ENCODE measurements at regions not wholly inside any gene's neighbourhood (a gene's known extent, or its start where the extent isn't known, plus 50 kb on each side); places are given as distances from the start of the nearest gene placed in this dataset.

DNA sequence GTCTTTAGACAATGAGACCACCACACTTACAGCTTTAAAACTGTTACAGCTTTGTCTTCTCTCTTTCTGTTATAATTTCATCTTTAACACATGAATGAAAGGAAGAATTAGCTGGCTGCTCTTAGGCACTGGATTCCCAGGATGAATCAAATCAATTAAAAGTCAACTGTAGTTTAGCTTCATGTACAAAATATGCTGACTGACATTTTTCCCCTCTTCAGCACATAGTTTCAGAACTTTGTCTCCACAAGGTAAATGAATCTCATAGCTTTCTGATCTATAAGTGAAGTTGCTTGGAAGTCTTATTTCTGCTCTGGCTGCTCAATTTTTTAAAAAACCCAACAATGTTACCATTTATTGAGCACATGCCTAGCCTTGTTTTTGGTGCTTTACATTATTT lies 293.8 kb downstream of the GRIN2B start:
- no peak for DNase-seq

DNA sequence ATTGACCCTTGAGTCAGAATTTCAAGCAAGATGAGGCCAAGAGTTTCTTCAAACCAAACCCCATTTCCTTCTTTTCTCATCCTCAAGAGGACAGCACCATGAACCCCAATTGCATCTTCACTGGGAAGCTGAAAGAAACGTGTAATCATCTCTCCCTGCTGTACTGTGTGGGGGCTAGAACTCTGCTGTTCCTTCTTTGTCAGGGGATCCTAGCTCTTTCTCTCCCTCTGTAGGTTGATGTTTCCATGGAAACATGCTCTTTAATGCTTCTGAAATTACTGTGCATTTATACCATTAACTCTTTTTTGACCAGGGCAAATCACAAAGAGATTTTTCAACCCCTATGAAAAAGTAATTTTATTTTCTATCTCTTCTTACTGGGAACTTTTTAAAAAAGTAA lies 295.1 kb downstream of the GRIN2B start:
- peak in 3 of 58 donors; percentile 12 to 23 (median 13) for DNase-seq

DNA sequence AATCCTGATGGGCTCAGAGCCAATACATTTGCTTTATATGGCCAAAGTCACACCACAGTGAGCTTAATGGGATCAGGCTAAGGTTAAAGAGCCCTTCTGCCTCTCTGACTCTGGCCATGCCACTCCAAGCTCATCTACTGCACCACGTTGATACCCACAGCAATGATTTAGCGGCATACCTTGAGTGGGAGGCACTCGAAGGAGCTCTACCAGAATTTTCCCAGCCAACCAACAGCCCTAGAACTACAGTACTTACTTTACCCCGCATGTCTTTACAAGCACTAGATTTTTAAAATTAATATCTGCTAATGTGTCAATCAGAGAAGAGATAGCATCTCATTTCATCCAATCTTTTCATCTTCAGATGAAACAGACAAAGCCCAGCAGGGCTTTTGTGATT lies 300.5 kb downstream of the GRIN2B start:
- DNase-seq: no peak

DNA sequence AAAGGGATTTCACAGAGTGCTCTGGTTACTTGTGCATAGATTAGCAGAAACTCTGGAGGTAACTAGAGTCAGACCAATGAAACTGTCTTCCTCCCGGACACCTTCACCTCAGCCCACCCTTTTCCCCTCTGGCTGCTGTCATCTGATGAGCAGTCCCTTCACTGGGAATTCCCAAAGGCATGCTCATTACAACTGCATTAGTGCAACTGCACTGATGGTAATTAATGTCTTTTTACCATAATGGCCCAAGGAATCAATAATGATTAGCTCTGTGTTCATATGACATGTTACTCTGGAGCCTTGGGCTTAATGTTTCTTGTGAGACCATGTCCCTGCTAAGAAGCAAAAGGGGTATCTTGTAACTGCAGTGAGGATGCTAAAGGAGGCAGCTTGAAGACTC lies 304.5 kb downstream of the GRIN2B start:
- DNase-seq: no peak

DNA sequence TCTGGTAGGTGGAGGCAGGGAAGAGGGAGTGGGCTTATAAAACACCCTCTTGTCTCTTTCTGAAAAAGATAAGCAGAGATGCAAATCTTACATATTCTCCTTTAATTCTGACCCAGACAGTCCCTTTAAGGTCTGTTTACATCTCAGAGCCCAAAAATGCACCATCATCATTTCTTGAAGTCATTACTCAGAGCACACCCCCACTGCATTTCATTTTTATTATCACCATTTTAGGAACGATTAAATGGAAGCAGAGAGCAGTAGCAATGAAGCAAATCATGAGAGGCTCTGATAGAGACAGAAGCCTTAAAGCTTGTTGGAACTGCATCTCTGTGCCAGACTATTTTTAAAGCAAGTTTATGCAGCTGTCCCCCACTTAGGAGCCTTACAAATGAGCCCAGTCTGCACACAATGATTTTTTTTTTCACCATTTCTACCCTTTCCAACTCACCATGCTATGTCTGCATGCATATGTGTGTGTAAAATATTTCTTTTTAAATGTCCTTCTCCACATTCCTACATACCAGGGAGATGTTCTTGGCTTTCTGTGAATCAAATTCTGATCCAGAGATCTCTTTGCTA lies 311.0 kb downstream of the GRIN2B start:
- peak in 4 of 58 donors; percentile 0 to 28 (median 8) for DNase-seq

DNA sequence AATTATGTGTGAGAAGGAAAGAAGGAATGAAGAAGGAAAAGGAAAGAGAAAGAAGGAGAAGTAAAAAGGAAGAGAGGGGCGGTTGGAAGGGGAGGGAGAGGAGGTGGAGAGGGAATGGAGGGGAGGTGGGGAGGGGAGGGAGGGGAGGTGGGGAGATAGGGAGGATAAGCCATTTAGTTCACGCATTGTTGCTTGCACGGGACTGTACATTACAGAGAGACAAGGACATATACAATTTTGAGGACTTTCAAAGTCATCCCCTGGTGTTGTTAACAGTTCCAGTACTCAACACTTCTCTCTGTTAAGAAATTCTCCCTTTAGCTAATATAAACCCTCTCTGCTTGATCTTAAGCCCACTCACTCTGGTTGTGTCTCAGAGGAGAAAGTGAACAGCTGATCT lies 312.5 kb downstream of the GRIN2B start:
- DNase-seq: no peak

DNA sequence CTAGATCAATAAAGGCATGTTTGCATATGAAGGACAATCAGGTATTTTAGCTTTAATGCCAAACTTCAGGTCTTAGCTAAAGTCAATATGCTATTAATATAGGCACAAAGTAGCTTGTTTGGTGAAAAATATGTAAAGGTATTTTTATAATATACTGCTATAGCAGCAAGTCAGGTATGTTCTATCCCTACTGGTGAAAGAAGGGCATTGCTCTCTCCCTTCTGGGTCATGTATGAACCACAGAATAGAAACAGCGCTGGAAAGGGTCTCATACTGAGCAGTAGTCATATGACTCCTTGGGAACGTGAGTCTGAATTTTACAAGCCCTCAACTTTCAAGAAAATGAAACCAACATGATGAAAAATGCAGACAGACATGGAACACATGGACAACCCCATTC lies 314.6 kb downstream of the GRIN2B start:
- no peak for DNase-seq

DNA sequence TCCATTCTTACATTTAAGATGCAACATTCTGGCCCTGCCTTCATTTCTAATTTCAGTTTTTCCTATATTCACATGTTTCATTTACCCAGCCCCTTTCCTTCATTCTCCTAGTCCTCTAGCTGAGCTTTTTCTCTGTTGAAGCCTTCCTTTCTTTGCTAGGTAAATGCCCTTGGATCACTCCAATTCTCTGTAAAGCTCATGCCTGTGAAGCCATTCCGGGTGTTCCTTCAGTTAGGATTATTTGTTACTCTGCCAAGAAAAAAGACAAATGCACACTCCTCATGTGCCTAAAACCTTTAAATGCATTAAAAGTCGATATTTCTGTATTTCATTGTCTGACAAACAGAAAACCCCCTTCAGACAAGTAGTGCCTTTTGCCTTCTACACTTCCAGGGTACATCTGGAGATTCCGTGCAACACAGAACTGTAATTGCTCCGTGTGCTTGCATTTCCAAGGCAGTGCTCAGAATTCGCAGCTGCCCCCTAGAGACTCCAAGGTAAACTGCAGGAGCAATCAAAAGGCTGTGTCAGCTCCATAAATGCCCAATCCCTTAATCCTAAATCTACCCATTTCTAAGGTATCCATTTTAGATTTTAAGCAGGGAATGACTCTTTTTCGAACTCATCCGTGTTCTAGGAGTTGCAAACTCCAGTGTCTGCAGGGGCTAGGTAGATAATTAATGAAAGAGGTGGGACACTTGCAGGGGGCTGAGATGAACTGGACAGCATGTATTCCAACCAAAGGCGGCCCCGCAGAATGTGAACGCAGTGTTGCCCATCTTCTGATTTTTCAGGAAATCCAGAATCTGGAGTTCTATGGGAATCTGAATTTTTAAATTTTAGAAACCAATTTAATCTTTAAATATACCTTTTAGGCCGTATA lies 320.2 kb downstream of the GRIN2B start:
- peak in 44 of 58 donors; percentile 1 to 63 (median 18) for DNase-seq

DNA sequence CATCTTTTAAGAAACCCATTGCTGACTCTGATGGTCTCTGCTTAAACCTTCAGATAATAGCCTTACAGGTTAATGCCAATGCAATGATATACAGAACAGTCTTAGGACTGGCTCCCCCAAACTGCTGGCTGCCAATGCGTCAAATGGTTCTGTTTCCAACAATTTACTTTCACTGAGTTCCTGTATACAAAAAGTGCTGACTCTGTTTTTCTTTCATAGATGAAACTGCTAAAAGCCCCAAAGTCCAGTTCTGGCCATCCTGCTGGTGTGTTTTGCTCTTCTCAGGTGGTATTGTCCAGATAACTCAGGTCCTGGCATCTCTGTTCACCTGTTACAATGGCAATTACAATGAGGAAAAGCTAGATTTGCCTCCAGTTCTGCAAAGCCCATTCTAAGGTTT lies 326.9 kb downstream of the GRIN2B start:
- no peak for DNase-seq

DNA sequence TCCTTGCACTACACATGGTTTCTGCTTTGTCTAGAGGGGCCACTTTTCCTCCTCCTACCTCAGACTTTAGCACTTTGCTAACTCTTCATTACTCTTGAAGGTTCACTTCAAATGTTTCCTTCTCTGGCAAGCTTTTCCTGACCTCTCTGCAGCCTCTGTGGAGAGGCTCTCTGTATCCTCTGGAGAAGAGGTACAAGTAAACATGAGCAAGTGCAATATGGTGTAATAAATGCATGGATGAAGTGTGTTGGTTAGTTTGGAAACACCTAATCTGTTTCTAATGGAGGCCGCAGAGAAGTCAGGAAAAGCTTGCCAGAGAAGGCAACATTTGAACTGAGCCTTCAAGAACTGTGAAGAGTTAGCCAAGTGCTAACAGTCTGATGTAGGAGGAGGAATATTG lies 329.3 kb downstream of the GRIN2B start:
- DNase-seq: no peak

DNA sequence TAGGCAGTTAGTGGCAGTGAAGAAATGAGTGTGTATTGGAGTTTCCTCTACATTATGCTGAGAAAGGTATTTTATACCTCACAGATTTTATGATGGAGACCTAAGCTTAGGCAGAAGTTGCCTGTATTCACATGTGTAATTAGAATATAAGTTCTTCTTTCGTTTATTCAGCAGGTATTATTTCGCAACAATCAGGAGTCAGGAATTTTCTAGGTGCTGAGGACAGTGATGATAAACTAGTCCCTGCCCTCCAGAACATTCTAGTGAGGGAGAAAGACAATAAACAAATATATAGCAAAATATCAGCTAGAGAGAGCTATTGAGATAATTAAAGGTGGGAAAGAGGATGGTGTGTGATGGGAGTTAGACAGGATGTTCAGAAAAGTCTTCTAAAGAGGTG lies 345.7 kb downstream of the GRIN2B start:
- no peak for DNase-seq

DNA sequence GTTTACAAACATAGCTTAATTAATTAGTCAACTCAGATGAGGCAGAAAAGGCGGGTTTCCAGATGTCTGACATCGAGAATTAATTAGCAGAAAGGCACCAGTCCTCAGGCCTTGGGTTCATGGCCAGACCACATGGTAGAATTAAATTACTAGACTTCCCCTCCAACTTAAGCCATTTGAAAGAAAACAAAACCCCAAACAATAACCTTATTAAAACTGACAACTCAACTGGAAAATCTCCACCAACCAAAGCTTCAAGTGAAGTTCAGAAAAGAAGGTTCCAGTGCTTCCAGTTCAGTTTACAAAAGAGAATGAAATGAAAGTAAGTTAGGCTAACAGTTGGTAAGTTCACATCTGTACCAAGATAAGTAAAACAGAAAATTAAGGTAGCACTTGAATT lies 349.5 kb downstream of the GRIN2B start:
- peak in 14 of 58 donors; percentile 3 to 45 (median 20) for DNase-seq

DNA sequence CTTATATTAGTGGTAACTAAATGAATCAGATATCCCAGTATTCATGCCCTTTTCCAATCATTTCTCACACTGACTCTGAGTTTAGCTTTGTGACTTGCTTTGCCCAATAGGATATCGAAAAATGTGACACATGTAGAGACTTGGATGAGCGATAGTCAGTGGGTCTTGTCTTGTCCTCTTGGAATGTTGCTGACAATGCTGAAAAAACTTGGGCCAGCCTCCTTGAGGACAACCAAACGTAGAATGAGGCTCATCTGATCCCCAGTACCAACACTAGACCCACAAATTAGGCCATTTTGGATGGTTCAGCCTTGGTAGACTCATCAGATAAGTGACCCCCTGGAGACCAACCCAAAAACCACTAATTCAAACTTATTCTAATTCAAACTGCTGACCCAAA lies 351.0 kb downstream of the GRIN2B start:
- no peak for DNase-seq

DNA sequence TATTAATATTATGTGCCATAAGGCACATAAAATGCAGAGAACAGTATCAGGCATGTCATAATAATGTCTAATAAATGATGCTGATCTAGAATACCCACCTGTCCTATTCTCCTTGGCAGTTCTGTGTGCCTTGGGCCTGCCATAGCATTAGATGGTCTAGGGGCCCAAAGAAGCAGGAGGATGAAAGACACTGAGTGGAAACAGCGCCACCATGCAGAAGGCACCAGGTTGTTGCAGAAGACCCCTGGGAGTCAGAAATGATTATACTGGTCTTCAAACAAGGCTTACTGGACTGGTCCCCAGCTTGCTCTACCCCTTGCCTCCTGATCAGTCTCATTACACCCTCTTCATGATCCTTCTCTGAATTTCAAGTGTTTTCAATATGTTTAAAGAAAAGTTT lies 353.3 kb downstream of the GRIN2B start:
- DNase-seq: no peak

DNA sequence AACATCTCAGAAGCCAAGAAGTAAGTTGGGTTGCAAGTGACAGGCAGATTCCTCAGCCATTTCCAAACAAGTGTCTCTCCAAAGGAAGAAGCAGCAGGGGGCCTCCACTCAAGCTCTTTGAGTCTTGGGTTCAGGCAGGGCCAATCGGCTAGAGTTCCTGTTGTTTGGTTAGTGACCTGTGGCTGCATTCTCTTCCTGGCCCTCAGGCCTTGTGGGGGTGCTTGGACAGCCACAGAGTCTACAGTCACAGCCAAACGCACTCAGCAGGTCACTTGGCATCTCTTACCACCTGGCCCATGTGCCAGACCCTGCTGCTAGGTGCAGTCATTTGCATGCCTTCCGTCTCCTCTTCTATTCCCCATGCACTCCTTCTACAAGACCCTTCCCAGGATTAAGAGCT lies 353.9 kb downstream of the GRIN2B start:
- peak in 1 of 58 donors; percentile 3 for DNase-seq

DNA sequence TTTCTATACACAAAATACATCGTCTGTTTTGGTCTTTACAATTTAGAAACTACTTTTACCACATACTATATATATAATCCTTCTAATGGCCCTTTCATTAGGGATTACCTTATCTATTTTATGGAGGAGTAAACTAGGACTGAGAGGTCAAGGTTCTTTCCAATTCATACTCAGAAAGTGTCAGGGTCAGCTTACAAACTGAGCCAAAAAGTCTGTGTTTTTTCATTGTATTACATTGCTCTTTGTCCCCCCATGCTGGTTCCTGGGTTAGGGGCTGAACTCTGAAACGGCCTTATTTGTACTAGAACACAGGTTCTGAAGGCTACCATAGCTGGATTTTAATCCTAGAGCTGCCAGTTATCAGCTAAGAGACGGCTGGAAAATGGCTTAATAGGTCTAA lies 368.1 kb downstream of the GRIN2B start:
- DNase-seq: no peak

DNA sequence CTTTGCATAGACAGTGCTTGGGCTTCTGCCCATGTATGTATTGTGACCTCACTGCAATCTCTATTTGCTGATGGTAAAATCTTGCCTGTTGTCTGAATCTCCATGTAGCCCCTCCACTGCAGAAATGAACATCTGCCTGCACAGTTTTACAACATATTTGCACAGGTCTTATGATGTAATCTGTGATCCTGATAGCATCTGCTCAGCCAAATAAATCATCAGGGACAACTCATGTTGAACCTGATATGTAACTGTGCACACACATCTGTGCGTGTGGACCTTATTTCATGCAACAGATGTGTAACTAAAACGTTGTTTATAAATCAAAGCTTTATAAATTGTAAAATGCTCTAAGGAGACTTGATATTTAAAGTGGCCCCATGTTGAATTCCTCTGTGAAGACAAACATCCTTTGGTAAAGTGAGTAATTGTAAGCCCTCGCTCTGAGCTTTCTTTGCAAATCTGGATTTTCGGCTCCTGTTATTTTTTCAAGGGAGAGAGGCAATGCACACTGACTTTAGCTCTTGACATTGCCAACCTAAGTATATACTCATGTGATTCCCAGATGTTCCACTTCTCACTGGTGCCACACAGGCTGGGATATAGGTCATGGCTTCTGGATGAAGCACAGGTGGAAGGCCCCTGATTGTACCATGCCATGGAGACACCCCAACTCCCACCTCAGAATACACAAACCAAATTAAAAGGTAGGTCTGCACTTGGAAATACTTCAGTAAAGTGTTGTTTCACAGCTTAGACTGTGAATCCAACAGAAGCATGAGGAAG lies 371.3 kb downstream of the GRIN2B start:
- DNase-seq: no peak

DNA sequence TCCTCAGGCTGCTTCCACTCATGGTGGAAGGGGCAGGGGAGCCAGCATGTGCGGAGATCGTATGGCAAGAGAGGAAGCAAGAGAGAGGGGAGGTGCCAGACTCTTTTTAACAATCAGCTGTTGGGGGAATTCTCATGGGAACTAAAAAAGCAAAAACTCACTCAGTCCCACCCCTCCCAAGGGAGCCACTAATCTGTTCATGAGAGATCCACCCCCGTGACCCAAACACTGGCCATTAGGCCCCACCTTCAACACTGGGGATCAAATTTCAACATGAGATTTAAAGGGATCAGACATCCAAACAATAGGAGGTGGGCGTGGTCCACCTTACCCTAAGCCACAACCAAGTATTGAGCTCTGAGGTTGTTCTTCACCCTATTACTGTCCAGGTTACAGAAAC lies 375.1 kb downstream of the GRIN2B start:
- no peak for DNase-seq

DNA sequence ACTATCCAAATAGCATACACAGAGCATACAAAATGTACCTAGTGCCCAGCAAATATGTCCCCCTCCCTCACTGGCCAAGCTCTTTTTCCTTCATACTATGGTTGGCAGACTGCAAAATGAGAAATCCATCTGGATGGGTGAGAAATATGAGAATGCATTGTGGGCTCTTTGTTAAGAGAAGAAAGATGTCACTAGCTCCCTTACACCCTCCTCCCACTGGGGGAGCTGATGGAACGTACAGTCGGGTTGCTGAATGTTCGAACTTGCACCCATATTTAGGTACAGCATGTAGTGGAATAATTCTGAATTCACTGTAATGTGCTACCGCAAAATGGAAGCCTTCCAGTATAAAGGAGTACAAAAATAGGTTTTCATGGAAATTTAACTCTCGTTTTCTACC lies 377.4 kb downstream of the GRIN2B start:
- DNase-seq: peak in 16 of 58 donors; percentile 1 to 75 (median 10)

DNA sequence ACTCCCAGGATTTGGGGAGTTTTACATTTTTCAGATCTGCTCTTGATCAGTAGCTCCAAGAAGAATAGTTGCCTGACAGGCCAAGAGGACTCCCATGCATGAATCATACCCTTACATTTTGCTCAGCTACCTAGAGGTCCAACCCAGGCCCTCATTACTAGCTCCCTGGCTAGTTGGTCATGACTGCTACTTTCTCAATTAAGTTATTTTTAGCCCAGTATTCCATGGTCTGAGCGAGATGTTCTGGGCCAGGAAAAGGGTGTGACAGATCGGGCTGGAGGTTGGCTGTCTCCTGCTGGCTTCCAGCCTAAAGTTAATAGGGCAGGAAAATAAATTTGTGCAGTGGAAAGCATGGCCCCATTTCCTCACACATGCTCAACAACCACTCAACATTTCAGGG lies 379.2 kb downstream of the GRIN2B start:
- DNase-seq: no peak

DNA sequence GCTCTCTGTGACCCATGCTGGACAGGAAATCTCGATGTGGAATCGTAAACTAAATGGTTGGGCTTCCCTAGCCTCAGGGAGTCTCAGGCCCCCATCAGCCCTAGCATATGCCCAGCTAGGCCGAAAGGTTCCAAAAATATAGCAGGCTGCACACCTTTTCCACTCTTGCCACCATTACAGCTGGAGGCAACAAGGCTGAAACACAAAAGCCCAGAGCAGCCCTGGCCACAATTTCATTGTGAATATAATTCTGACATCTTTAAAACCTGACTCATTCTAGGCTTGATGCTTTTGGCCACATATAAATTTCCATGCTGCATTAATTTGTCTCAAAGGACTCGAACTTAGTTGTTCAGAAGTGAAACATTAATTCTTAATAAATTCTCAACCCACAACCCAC lies 382.2 kb downstream of the GRIN2B start:
- no peak for DNase-seq

DNA sequence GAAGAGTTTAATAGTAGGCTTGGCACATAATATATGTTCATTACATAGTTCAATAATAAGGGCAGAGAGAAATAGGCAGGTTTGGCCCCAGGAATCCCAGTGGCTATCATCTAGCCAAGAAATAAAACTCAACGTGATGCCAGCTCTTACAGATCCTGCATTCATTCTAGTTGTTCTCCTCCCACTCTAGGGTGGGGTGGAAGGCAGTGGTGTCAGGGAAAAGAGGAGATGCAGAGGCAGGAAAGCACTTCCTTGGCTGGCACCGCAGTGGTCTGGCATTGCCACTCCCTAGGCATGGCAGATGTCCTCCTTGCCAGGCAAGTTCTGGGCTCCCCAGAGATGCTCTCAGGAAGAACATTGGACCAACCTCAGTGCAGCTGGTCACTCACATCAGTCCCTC lies 383.6 kb downstream of the GRIN2B start:
- DNase-seq: no peak

Data from anterior cingulate cortex (tissue), 58 donors.